Right lobe of liver (tissue), 6 donors: ENCODE measurements at regions not wholly inside any gene's neighbourhood (a gene's known extent, or its start where the extent isn't known, plus 50 kb on each side); places are given as distances from the start of the nearest gene placed in this dataset.

ENCODE experiments used
- ATAC-seq, 4 donors: fragments of 200-7000 bp; cut with Tn5 transposase; one replicate each; pipeline ENCODE4 v1.9.1; 2020; ENCODE audit warnings: mild to moderate bottlenecking in 4 of 4, moderate library complexity in 4 of 4
- DNase-seq, 3 donors: peaks; one replicate each; pipeline ENCODE4 v3.0.0-alpha.2; 2020
- H3K27ac ChIP-seq, 3 donors: fragments of 200-600 bp; one replicate each; pipeline ENCODE4 v1.8.0; 2022
- H3K27me3 ChIP-seq, 2 donors: fragments of 200-600 bp; one replicate each; pipeline ENCODE4 v1.8.0; 2022
- H3K36me3 ChIP-seq, 4 donors: fragments of 200-600 bp; sonication (generic) in 1 of 4; one replicate each; pipeline versions ENCODE4 v1.5.1 to v1.8.0; 2017 to 2022; ENCODE audit warnings: control low read depth in 1 of 4
- H3K4me1 ChIP-seq, 4 donors: fragments of 200-600 bp; sonication (generic) in 1 of 4; one replicate each; pipeline versions ENCODE4 v1.5.1 to v1.8.0; 2017 to 2022; ENCODE audit warnings: control low read depth in 1 of 4
- H3K4me3 ChIP-seq, 3 donors: fragments of 200-600 bp; one replicate each; pipeline ENCODE4 v1.8.0; 2022
- H3K9me3 ChIP-seq, 4 donors: fragments of 200-600 bp; sonication (generic) in 1 of 4; one replicate each; pipeline versions ENCODE4 v1.5.1 to v1.8.0; 2017 to 2022; ENCODE audit warnings: control low read depth in 1 of 4
- CTCF ChIP-seq, 4 donors: fragments of 200-600 bp in 3 of 4; fragments of 450-650 bp in 1 of 4; IDR thresholded peaks; one replicate each; pipeline versions ENCODE4 v1.5.1 to v1.8.0; 2016 to 2022; ENCODE audit warnings: antibody characterized with exemption in 4 of 4, mild to moderate bottlenecking in 2 of 4
- POLR2A ChIP-seq: fragments of 450-650 bp; IDR thresholded peaks from one replicate; pipeline ENCODE4 v1.6.1; 2017; ENCODE audit warnings: antibody characterized with exemption, mild to moderate bottlenecking
- WGBS: methylation state at CpG from one replicate; pipeline ENCODE4 v1.1.6; 2018; ENCODE audit warnings: low coverage, low lambda C conversion rate; ENCODE audit not compliant: insufficient coverage; ENCODE audit errors: missing lambda C conversion rate; 5-methylcytosine and 5-hydroxymethylcytosine counted together
- intact Hi-C, 2 donors: fragments of 100-400 bp; cut with DNase I; formaldehyde crosslinking; loops; one replicate each; pipeline versions ENCODE4 v1.11.2 to v1.14.1; 2022
- donor health status: DM: no; HTN: yes; CAD: no.
- donor health status: DM: no; HTN: no; CAD: no.
- donor health status: DM: no; HTN: no; CAD: no.
- donor health status: DM: no; HTN: yes; CAD: no.
- donor health status: DM: no; HTN: yes; CAD: no.

GRCh38 chr5:27491047-27491446 lies 452.7 kb upstream of the CDH9 start:
- H3K9me3 ChIP-seq = no peaks in the 10 kb centered on the region
- no peaks in the 10 kb centered on the region for H3K27me3 ChIP-seq
- TF ChIP-seq POLR2A (no peak), CTCF (IDR thresholded peaks at IDR 0.05) (no peak)
- H3K36me3 ChIP-seq = no peaks in the 10 kb centered on the region
- 59% methylated on average over 2 of the region's 2 CpGs for WGBS
- ATAC-seq = no peak
- H3K4me1 ChIP-seq = no peaks in the 10 kb centered on the region
- no peak overlapping the region for H3K4me3 ChIP-seq
- DNase-seq = no peak
- no peak overlapping the region for H3K27ac ChIP-seq
- intact Hi-C loops = no loop called here

- Histone ChIP-seq H3K4me1 (no peaks in the 10 kb centered on the region), H3K4me3 (no peak overlapping the region), H3K27ac (no peak overlapping the region), H3K36me3 (no peaks in the 10 kb centered on the region), H3K9me3 (no peaks in the 10 kb centered on the region), H3K27me3 (no peaks in the 10 kb centered on the region)
- DNase-seq (no peak), ATAC-seq (no peak)
- no peak for TF ChIP-seq CTCF (IDR thresholded peaks at IDR 0.05)
- no peak for TF ChIP-seq POLR2A
- 38% methylated on average over 1 of the region's 1 CpG for WGBS
- intact Hi-C loops = no loop called here
Observed at GRCh38 chr5:27489701-27490100, 451.3 kb upstream of the CDH9 start.

- DNase-seq = no peak
- TF ChIP-seq CTCF (IDR thresholded peaks at IDR 0.05) = no peak
- no peak for TF ChIP-seq POLR2A
- Histone ChIP-seq H3K9me3 (no peaks in the 10 kb centered on the region), H3K4me1 (no peaks in the 10 kb centered on the region), H3K36me3 (no peaks in the 10 kb centered on the region), H3K4me3 (no peak overlapping the region), H3K27ac (no peak overlapping the region), H3K27me3 (no peaks in the 10 kb centered on the region)
- intact Hi-C loops = no loop called here
- ATAC-seq = no peak
- 38% methylated on average over 1 of the region's 1 CpG for WGBS
Observed at GRCh38 chr5:27482663-27483062, 444.3 kb upstream of the CDH9 start.

- H3K4me1 ChIP-seq = no peaks in the 10 kb centered on the region
- whole genome bisulfite sequencing = 48% methylated on average over 4 of the region's 4 CpGs
- no peak for DNase-seq
- TF ChIP-seq CTCF (IDR thresholded peaks at IDR 0.05) = no peak
- TF ChIP-seq POLR2A = no peak
- H3K27ac ChIP-seq = no peak overlapping the region
- H3K4me3 ChIP-seq = no peak overlapping the region
- intact Hi-C loops = no loop called here
- no peaks in the 10 kb centered on the region for H3K36me3 ChIP-seq
- ATAC-seq = no peak
- H3K9me3 ChIP-seq = no peaks in the 10 kb centered on the region
- H3K27me3 ChIP-seq = no peaks in the 10 kb centered on the region
Observed at GRCh38 chr5:27479859-27480258, 441.5 kb upstream of the CDH9 start.

- intact Hi-C loops = no loop called here
- DNase-seq (no peak), ATAC-seq (no peak)
- Histone ChIP-seq H3K27me3 (no peaks in the 10 kb centered on the region), H3K36me3 (no peaks in the 10 kb centered on the region), H3K27ac (no peak overlapping the region), H3K4me3 (no peak overlapping the region), H3K4me1 (no peaks in the 10 kb centered on the region), H3K9me3 (no peaks in the 10 kb centered on the region)
- TF ChIP-seq POLR2A (no peak), CTCF (IDR thresholded peaks at IDR 0.05) (no peak)
- 26% methylated on average over 4 of the region's 4 CpGs for WGBS
Observed at GRCh38 chr5:27477550-27477949, 439.2 kb upstream of the CDH9 start.
